Kidney tubule cell (primary cell): ENCODE measurements at regions not wholly inside any gene's neighbourhood (a gene's known extent, or its start where the extent isn't known, plus 50 kb on each side); places are given as distances from the start of the nearest gene placed in this dataset.

Source experiments
- DNase-seq: peaks from one replicate; pipeline ENCODE4 v3.0.0-alpha.2; 2018; ENCODE audit warnings: low spot score

- peak; percentile 7 for DNase-seq
Observed at GRCh38 chr9:107644733-107645463, 155.3 kb upstream of the KLF4 start.

GRCh38 chr9:107639426-107639825 lies 149.9 kb upstream of the KLF4 start:
- no peak for DNase-seq

- peak; percentile 31 for DNase-seq
Observed at GRCh38 chr9:107638521-107639310, 149.1 kb upstream of the KLF4 start.

GRCh38 chr9:107637421-107638420 lies 148.2 kb upstream of the KLF4 start:
- DNase-seq, result peak; percentile 80

GRCh38 chr9:107636571-107637381 lies 147.2 kb upstream of the KLF4 start:
- no peak for DNase-seq

GRCh38 chr9:107635803-107636174 lies 146.2 kb upstream of the KLF4 start:
- no peak for DNase-seq

GRCh38 chr9:107635101-107635802 lies 145.7 kb upstream of the KLF4 start:
- DNase-seq, result no peak

GRCh38 chr9:107633406-107633805 lies 143.8 kb upstream of the KLF4 start:
- DNase-seq, result peak; percentile 40

GRCh38 chr9:107632661-107633060 lies 143.1 kb upstream of the KLF4 start:
- no peak for DNase-seq

- no peak for DNase-seq
Observed at GRCh38 chr9:107632216-107632615, 142.6 kb upstream of the KLF4 start.

- no peak for DNase-seq
Observed at GRCh38 chr9:107631788-107632187, 142.2 kb upstream of the KLF4 start.

- no peak for DNase-seq
Observed at GRCh38 chr9:107630156-107630555, 140.6 kb upstream of the KLF4 start.

GRCh38 chr9:107628444-107628843 lies 138.9 kb upstream of the KLF4 start:
- no peak for DNase-seq

GRCh38 chr9:107627781-107628180 lies 138.2 kb upstream of the KLF4 start:
- DNase-seq, result no peak

GRCh38 chr9:107626118-107626517 lies 136.5 kb upstream of the KLF4 start:
- no peak for DNase-seq

- DNase-seq, result no peak
Observed at GRCh38 chr9:107625383-107625984, 135.9 kb upstream of the KLF4 start.

- DNase-seq, result peak; percentile 10
Observed at GRCh38 chr9:107624234-107624948, 134.8 kb upstream of the KLF4 start.

- DNase-seq, result no peak
Observed at GRCh38 chr9:107621436-107621835, 131.9 kb upstream of the KLF4 start.

- no peak for DNase-seq
Observed at GRCh38 chr9:107620801-107621200, 131.2 kb upstream of the KLF4 start.

GRCh38 chr9:107620236-107620635 lies 130.7 kb upstream of the KLF4 start:
- no peak for DNase-seq
